GM12878 (cell line): ENCODE measurements at regions not wholly inside any gene's neighbourhood (a gene's known extent, or its start where the extent isn't known, plus 50 kb on each side); places are given as distances from the start of the nearest gene placed in this dataset.

Experiments used
- ATAC-seq: fragments of 200-7000 bp; cut with Tn5 transposase; 3 replicates; pipeline ENCODE4 v1.9.1; 2020; ENCODE audit warnings: mild to moderate bottlenecking, moderate library complexity
- BruUV-seq: library from RNA; stranded (reverse); fragments of 400-500 nt; replicated peaks from 2 replicates; lab custom pipeline; 2021; lab: Mats Ljungman, UMichigan
- CTCF ChIA-PET: fragments of 300-600 bp; sonication (Branson Sonifier 250); formaldehyde crosslinking; extraction: SDS; loops from one replicate; lab custom pipeline; 2021; ENCODE audit warnings: inconsistent platforms; lab: Yijun Ruan, JAX
- POLR2A ChIA-PET: fragments of 350-600 bp; formaldehyde crosslinking; extraction: SDS; loops from one replicate; lab custom pipeline; 2021; ENCODE audit warnings: inconsistent platforms; lab: Charles Lee
- RAD21 ChIA-PET: fragments of 300-600 bp; sonication (Branson Sonifier 250); formaldehyde crosslinking; loops from one replicate; lab custom pipeline; 2023; ENCODE audit warnings: antibody characterized with exemption; ENCODE audit not compliant: unreplicated experiment; lab: Charles Lee
- SMC1A ChIA-PET: fragments of 300-600 bp; sonication (Branson Sonifier 250); formaldehyde crosslinking; loops from one replicate; lab custom pipeline; 2023; ENCODE audit not compliant: unreplicated experiment, uncharacterized antibody; lab: Charles Lee
- DNase-seq: peaks from one replicate; pipeline ENCODE4 v3.0.0-alpha.2; 2011; ENCODE audit warnings: low read depth, low spot score
- FAIRE-seq: peaks from 3 replicates; lab custom pipeline; 2011; peaks lifted over from hg19 to GRCh38; lab: Jason Lieb, UNC
- H2AFZ ChIP-seq: 2 replicates; pipeline ENCODE4 v1.6.0; 2011; ENCODE audit warnings: low read depth, low read length, control low read depth; ENCODE audit not compliant: control insufficient read depth
- H3K27ac ChIP-seq: 2 replicates; pipeline ENCODE4 v1.5.1; 2011; ENCODE audit warnings: control low read depth; ENCODE audit not compliant: control insufficient read depth, insufficient read depth
- H3K27me3 ChIP-seq, 2 experiments: replicated peaks in 1 of 2; 2 replicates each; pipeline versions ENCODE4 v1.6.0 to v1.6.1; 2011; ENCODE audit warnings: low read length in 1 of 2; ENCODE audit not compliant: control insufficient read depth in 2 of 2, insufficient read depth in 2 of 2
- H3K36me3 ChIP-seq, 2 experiments: 2 replicates each; pipeline ENCODE4 v1.5.1; 2011; ENCODE audit warnings: low read length in 1 of 2; ENCODE audit not compliant: control insufficient read depth in 2 of 2, insufficient read depth in 2 of 2
- H3K4me1 ChIP-seq: 2 replicates; pipeline ENCODE4 v1.6.1; 2011; ENCODE audit warnings: mild to moderate bottlenecking, low read length, moderate library complexity, mixed read lengths; ENCODE audit not compliant: control insufficient read depth, insufficient read depth
- H3K4me2 ChIP-seq: 2 replicates; pipeline ENCODE4 v1.6.0; 2011; ENCODE audit warnings: control low read depth; ENCODE audit not compliant: control insufficient read depth, insufficient read depth
- H3K4me3 ChIP-seq: fragments of 200-600 bp; sonication (generic); 2 replicates; pipeline ENCODE4 v1.5.1; 2016
- H3K79me2 ChIP-seq: 2 replicates; pipeline ENCODE4 v1.6.0; 2011; ENCODE audit warnings: low read length; ENCODE audit not compliant: control insufficient read depth, insufficient read depth
- H3K9ac ChIP-seq: 2 replicates; pipeline ENCODE4 v1.8.0; 2011; ENCODE audit warnings: low read length, control low read depth, mixed read lengths; ENCODE audit not compliant: control insufficient read depth, insufficient read depth
- H3K9me3 ChIP-seq: replicated peaks from 3 replicates; pipeline ENCODE4 v1.5.1; 2011; ENCODE audit warnings: mild to moderate bottlenecking, low read length; ENCODE audit not compliant: control insufficient read depth, insufficient read depth
- H4K20me1 ChIP-seq: 2 replicates; pipeline ENCODE4 v1.6.0; 2011; ENCODE audit not compliant: control insufficient read depth, insufficient read depth
- CEBPB ChIP-seq, 2 experiments: fragments of 150-350 bp in 1 of 2; IDR thresholded peaks; 2 replicates each; pipeline ENCODE4 v1.6.1; 2012 to 2014; ENCODE audit warnings: low read depth in 2 of 2, low read length in 2 of 2, borderline replicate concordance in 1 of 2, inconsistent platforms in 1 of 2
- CREB1 ChIP-seq: IDR thresholded peaks from 2 replicates; pipeline ENCODE4 v1.6.1; 2012; ENCODE audit warnings: low read depth, mild to moderate bottlenecking, inconsistent platforms
- MYB ChIP-seq: fragments of 150-350 bp; IDR thresholded peaks from 2 replicates; pipeline ENCODE4 v1.6.1; 2014; ENCODE audit warnings: mild to moderate bottlenecking, low read depth, low read length, borderline replicate concordance
- NRF1 ChIP-seq: conservative IDR thresholded peaks from 2 replicates; pipeline ENCODE4 v1.6.1; 2011; ENCODE audit warnings: mild to moderate bottlenecking, low read depth, low read length, improper control_type of control experiment
- PAX8 ChIP-seq: fragments of 450-650 bp; IDR thresholded peaks from 2 replicates; pipeline ENCODE4 v1.6.1; 2017; ENCODE audit warnings: mild to moderate bottlenecking, moderate library complexity
- POLR2A ChIP-seq: IDR thresholded peaks from 2 replicates; pipeline ENCODE4 v1.6.1; 2011; ENCODE audit warnings: low read depth, mild to moderate bottlenecking, low read length
- POLR2AphosphoS5 ChIP-seq: IDR thresholded peaks from 2 replicates; pipeline ENCODE4 v1.6.1; 2011; ENCODE audit warnings: mild to moderate bottlenecking, low read length, inconsistent platforms
- POU2F2 ChIP-seq: IDR thresholded peaks from 3 replicates; pipeline ENCODE4 v1.6.1; 2011; ENCODE audit warnings: low read depth, mild to moderate bottlenecking, low read length, borderline replicate concordance
- SMAD5 ChIP-seq: IDR thresholded peaks from 2 replicates; pipeline ENCODE4 v1.6.1; 2016; ENCODE audit warnings: antibody characterized with exemption, low read depth
- WGBS: methylation state at CpG from one replicate; pipeline ENCODE4 v1.1.6; 2016; ENCODE audit warnings: low lambda C conversion rate; ENCODE audit not compliant: insufficient replicate concordance, insufficient coverage; ENCODE audit errors: missing lambda C conversion rate; 5-methylcytosine and 5-hydroxymethylcytosine counted together
- in situ Hi-C: fragments of 300-500 bp; cut with MboI; formaldehyde crosslinking; loops from 9 replicates; pipeline ENCODE4 v1.14.3; 2018; ENCODE audit warnings: mixed read lengths
- intact Hi-C: fragments of 100-400 bp; cut with micrococcal nuclease; formaldehyde crosslinking; loops from one replicate; pipeline ENCODE4 v1.14.2; 2022; ENCODE audit not compliant: unreplicated experiment
- TF ChIP-seq, protein P1 (sequence below): fragments of 450-650 bp; formaldehyde crosslinking; IDR thresholded peaks from 2 replicates; pipeline ENCODE4 v1.4.0; 2022; ENCODE audit warnings: mild to moderate bottlenecking, moderate library complexity
- TF ChIP-seq, protein P2 (sequence below), 3 experiments: IDR thresholded peaks in 2 of 3; conservative IDR thresholded peaks in 1 of 3; 2 replicates each; pipeline ENCODE4 v1.5.1; 2011; ENCODE audit warnings: low read depth in 3 of 3, low read length in 3 of 3, mild to moderate bottlenecking in 3 of 3, control low read depth in 2 of 3, moderate library complexity in 2 of 3, inconsistent platforms in 1 of 3, mixed read lengths in 1 of 3; ENCODE audit not compliant: control insufficient read depth in 2 of 3, insufficient read depth in 1 of 3; ENCODE audit errors: extremely low read depth in 1 of 3
- TF ChIP-seq, protein P3 (sequence below): fragments of 450-650 bp; IDR thresholded peaks from 2 replicates; pipeline ENCODE4 v1.6.1; 2017; ENCODE audit warnings: borderline replicate concordance
- TF ChIP-seq, protein P4 (sequence below): IDR thresholded peaks from 2 replicates; pipeline ENCODE4 v1.6.1; 2012; ENCODE audit warnings: improper control_type of control experiment, low read depth, low read length; ENCODE audit not compliant: insufficient replicate concordance

DNA sequence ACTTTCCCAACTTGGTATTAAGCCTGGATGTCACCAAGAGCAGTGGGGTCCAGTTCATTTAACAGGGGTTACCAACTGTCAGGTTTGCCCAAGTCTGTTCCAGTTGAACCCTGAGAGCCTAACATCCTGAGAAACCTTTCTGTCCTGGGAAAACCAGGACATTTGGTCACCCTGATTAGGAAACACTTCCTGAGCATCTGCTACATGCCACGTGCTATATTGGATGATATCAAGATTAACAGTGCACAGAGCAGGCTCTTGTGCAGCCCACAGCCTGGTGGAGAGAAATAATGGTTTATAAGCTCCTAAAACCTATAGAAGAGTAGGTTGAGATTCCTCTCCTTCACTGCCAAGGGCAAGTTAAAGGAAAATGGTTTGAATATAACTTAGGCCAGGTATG, 102.9 kb upstream of the RAD23B start:
- CTCF ChIA-PET = interaction anchor here (0.9 to 1.6 kb wide), 3 partner anchors 11 to 161 kb away, joined by 3 to 4 read pairs (median 3); no protein-coding TSS in a partner anchor
- no peak for DNase-seq
- ATAC-seq = no peak
- WGBS = 4% methylated on average over 1 of the region's 1 CpG
- no peak for FAIRE-seq
- H2AFZ ChIP-seq = no peak overlapping the region
- no peaks in the 10 kb centered on the region for H3K36me3 ChIP-seq
- POLR2A ChIA-PET = no interaction called here
- peaks cover 2% of the 10 kb centered on the region; the same call in 2 of the 3 replicates for H3K9me3 ChIP-seq
- BruUV-seq = no TSS peak
- intact Hi-C loops (no loop called here), in situ Hi-C loops (no loop called here)
- no peaks in the 10 kb centered on the region; the same call in 1 of the 2 replicates for H3K4me1 ChIP-seq
- no peaks in the 10 kb centered on the region for H3K79me2 ChIP-seq
- RAD21 ChIA-PET = interaction anchor here (1.0 to 1.2 kb wide), 2 partner anchors 10 to 33 kb away, joined by 3 read pairs; no protein-coding TSS in a partner anchor
- H3K4me3 ChIP-seq = no peak overlapping the region
- SMC1A ChIA-PET = interaction anchor here (0.8 to 10.0 kb wide), 6 partner anchors 11 to 108 kb away, joined by 3 to 119 read pairs (median 4); no protein-coding TSS in a partner anchor
- H3K27me3 ChIP-seq = no peaks in the 10 kb centered on the region
- H4K20me1 ChIP-seq = no peaks in the 10 kb centered on the region
- no peak overlapping the region for H3K27ac ChIP-seq
- H3K4me2 ChIP-seq = no peak overlapping the region
- H3K9ac ChIP-seq = no peak overlapping the region
- TF ChIP-seq, protein P1, sequence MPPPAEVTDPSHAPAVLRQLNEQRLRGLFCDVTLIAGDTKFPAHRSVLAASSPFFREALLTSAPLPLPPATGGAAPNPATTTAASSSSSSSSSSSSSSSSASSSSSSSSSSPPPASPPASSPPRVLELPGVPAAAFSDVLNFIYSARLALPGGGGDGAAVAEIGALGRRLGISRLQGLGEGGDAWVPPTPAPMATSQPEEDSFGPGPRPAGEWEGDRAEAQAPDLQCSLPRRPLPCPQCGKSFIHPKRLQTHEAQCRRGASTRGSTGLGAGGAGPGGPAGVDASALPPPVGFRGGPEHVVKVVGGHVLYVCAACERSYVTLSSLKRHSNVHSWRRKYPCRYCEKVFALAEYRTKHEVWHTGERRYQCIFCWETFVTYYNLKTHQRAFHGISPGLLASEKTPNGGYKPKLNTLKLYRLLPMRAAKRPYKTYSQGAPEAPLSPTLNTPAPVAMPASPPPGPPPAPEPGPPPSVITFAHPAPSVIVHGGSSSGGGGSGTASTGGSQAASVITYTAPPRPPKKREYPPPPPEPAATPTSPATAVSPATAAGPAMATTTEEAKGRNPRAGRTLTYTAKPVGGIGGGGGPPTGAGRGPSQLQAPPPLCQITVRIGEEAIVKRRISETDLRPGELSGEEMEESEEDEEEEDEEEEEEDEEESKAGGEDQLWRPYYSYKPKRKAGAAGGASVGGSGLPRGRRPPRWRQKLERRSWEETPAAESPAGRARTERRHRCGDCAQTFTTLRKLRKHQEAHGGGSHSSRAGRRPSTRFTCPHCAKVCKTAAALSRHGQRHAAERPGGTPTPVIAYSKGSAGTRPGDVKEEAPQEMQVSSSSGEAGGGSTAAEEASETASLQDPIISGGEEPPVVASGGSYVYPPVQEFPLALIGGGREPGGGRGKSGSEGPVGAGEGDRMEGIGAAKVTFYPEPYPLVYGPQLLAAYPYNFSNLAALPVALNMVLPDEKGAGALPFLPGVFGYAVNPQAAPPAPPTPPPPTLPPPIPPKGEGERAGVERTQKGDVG (CRISPR knock-in tag) = no peak
- TF ChIP-seq, protein P2, sequence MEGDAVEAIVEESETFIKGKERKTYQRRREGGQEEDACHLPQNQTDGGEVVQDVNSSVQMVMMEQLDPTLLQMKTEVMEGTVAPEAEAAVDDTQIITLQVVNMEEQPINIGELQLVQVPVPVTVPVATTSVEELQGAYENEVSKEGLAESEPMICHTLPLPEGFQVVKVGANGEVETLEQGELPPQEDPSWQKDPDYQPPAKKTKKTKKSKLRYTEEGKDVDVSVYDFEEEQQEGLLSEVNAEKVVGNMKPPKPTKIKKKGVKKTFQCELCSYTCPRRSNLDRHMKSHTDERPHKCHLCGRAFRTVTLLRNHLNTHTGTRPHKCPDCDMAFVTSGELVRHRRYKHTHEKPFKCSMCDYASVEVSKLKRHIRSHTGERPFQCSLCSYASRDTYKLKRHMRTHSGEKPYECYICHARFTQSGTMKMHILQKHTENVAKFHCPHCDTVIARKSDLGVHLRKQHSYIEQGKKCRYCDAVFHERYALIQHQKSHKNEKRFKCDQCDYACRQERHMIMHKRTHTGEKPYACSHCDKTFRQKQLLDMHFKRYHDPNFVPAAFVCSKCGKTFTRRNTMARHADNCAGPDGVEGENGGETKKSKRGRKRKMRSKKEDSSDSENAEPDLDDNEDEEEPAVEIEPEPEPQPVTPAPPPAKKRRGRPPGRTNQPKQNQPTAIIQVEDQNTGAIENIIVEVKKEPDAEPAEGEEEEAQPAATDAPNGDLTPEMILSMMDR (IDR thresholded peaks at IDR 0.05 in 2 of 3, conservative IDR thresholded peaks at IDR 0.05 in 1 of 3; ENCODE audit: control insufficient read depth in 2 of 3, extremely low read depth in 1 of 3, insufficient read depth in 1 of 3, low read depth in 3 of 3, low read length in 3 of 3) = no peak
- TF ChIP-seq POLR2A (no peak), POLR2AphosphoS5 (no peak), CEBPB (IDR thresholded peaks at IDR 0.05; ENCODE audit: borderline replicate concordance in 1 of 2, low read depth in 2 of 2, low read length in 2 of 2) (no peak), POU2F2 (no peak), SMAD5 (no peak), MYB (no peak), CREB1 (no peak), NRF1 (no peak), PAX8 (no peak)
- TF ChIP-seq, protein P3, sequence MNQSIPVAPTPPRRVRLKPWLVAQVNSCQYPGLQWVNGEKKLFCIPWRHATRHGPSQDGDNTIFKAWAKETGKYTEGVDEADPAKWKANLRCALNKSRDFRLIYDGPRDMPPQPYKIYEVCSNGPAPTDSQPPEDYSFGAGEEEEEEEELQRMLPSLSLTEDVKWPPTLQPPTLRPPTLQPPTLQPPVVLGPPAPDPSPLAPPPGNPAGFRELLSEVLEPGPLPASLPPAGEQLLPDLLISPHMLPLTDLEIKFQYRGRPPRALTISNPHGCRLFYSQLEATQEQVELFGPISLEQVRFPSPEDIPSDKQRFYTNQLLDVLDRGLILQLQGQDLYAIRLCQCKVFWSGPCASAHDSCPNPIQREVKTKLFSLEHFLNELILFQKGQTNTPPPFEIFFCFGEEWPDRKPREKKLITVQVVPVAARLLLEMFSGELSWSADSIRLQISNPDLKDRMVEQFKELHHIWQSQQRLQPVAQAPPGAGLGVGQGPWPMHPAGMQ = no peak
- TF ChIP-seq, protein P4, sequence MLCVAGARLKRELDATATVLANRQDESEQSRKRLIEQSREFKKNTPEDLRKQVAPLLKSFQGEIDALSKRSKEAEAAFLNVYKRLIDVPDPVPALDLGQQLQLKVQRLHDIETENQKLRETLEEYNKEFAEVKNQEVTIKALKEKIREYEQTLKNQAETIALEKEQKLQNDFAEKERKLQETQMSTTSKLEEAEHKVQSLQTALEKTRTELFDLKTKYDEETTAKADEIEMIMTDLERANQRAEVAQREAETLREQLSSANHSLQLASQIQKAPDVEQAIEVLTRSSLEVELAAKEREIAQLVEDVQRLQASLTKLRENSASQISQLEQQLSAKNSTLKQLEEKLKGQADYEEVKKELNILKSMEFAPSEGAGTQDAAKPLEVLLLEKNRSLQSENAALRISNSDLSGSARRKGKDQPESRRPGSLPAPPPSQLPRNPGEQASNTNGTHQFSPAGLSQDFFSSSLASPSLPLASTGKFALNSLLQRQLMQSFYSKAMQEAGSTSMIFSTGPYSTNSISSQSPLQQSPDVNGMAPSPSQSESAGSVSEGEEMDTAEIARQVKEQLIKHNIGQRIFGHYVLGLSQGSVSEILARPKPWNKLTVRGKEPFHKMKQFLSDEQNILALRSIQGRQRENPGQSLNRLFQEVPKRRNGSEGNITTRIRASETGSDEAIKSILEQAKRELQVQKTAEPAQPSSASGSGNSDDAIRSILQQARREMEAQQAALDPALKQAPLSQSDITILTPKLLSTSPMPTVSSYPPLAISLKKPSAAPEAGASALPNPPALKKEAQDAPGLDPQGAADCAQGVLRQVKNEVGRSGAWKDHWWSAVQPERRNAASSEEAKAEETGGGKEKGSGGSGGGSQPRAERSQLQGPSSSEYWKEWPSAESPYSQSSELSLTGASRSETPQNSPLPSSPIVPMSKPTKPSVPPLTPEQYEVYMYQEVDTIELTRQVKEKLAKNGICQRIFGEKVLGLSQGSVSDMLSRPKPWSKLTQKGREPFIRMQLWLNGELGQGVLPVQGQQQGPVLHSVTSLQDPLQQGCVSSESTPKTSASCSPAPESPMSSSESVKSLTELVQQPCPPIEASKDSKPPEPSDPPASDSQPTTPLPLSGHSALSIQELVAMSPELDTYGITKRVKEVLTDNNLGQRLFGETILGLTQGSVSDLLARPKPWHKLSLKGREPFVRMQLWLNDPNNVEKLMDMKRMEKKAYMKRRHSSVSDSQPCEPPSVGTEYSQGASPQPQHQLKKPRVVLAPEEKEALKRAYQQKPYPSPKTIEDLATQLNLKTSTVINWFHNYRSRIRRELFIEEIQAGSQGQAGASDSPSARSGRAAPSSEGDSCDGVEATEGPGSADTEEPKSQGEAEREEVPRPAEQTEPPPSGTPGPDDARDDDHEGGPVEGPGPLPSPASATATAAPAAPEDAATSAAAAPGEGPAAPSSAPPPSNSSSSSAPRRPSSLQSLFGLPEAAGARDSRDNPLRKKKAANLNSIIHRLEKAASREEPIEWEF = no peak
